Adrenal gland (tissue), 5 donors: ENCODE measurements at regions not wholly inside any gene's neighbourhood (a gene's known extent, or its start where the extent isn't known, plus 50 kb on each side); places are given as distances from the start of the nearest gene placed in this dataset.

Source experiments
- POLR2A ChIP-seq, 2 donors: fragments of 450-650 bp; IDR thresholded peaks; one replicate each; pipeline ENCODE4 v1.6.1; 2017; ENCODE audit warnings: antibody characterized with exemption in 2 of 2, mild to moderate bottlenecking in 2 of 2, moderate library complexity in 1 of 2
- TF ChIP-seq, protein P1 (sequence below), 6 experiments: fragments of 450-650 bp in 4 of 6; fragments of 200-600 bp in 2 of 6; sonication (generic) in 1 of 6; IDR thresholded peaks; 1 replicate in 5 of 6; 2 replicates in 1 of 6; pipeline versions ENCODE4 v1.5.1 to v1.8.0; 2016 to 2021; ENCODE audit warnings: antibody characterized with exemption in 6 of 6, mild to moderate bottlenecking in 2 of 6, moderate library complexity in 1 of 6
- donor health status: DM: no; HTN: no; CAD: no.

DNA sequence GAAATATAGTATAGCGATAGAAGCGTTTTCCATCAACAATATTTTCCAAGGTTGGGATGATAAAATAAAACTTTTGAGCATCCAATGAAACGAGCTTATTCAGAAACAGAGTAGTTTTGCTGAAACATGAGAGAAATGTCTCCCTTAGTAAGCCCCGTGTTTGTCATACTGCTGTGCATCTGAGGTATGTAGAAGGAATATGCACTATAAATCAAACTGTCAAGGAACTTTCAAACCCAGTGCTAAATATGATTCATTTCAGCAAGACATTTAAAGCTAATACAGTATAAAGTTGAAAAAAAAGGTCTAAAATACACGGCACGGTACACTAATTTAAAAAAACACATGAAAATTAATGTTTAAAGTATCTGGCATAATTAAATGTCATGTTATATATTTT, 546.2 kb downstream of the SLITRK5 start:
- TF ChIP-seq POLR2A (IDR thresholded peaks at IDR 0.05), result no peak
- TF ChIP-seq, protein P1, sequence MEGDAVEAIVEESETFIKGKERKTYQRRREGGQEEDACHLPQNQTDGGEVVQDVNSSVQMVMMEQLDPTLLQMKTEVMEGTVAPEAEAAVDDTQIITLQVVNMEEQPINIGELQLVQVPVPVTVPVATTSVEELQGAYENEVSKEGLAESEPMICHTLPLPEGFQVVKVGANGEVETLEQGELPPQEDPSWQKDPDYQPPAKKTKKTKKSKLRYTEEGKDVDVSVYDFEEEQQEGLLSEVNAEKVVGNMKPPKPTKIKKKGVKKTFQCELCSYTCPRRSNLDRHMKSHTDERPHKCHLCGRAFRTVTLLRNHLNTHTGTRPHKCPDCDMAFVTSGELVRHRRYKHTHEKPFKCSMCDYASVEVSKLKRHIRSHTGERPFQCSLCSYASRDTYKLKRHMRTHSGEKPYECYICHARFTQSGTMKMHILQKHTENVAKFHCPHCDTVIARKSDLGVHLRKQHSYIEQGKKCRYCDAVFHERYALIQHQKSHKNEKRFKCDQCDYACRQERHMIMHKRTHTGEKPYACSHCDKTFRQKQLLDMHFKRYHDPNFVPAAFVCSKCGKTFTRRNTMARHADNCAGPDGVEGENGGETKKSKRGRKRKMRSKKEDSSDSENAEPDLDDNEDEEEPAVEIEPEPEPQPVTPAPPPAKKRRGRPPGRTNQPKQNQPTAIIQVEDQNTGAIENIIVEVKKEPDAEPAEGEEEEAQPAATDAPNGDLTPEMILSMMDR (IDR thresholded peaks at IDR 0.05), result no peak
